H9 (cell line): ENCODE measurements at regions not wholly inside any gene's neighbourhood (a gene's known extent, or its start where the extent isn't known, plus 50 kb on each side); places are given as distances from the start of the nearest gene placed in this dataset.

Experiments used
- DNase-seq: peaks from one replicate; pipeline ENCODE4 v3.0.0-alpha.2; 2017
- H2AFZ ChIP-seq: one replicate; pipeline ENCODE4 v1.6.1; 2013; ENCODE audit warnings: mild to moderate bottlenecking, low read length, control low read depth, moderate library complexity
- H2AK5ac ChIP-seq: 2 replicates; pipeline ENCODE4 v1.6.1; 2013; ENCODE audit warnings: low read length, control low read depth, mixed read lengths; ENCODE audit not compliant: insufficient read length
- H2BK120ac ChIP-seq: one replicate; pipeline ENCODE4 v1.6.1; 2013; ENCODE audit warnings: low read depth, mild to moderate bottlenecking, low read length, control low read depth, inconsistent platforms; ENCODE audit not compliant: poor library complexity, severe bottlenecking
- H2BK12ac ChIP-seq: 2 replicates; pipeline ENCODE4 v1.6.1; 2013; ENCODE audit warnings: low read length, control low read depth, mixed read lengths, low read depth; ENCODE audit not compliant: insufficient read length
- H2BK15ac ChIP-seq: 2 replicates; pipeline ENCODE4 v1.6.1; 2013; ENCODE audit warnings: low read depth, low read length, control low read depth
- H2BK20ac ChIP-seq: one replicate; pipeline ENCODE4 v1.6.1; 2013; ENCODE audit warnings: low read depth, mild to moderate bottlenecking, low read length, control low read depth, inconsistent platforms; ENCODE audit not compliant: poor library complexity, severe bottlenecking
- H2BK5ac ChIP-seq: 2 replicates; pipeline ENCODE4 v1.6.1; 2013; ENCODE audit warnings: low read length, control low read depth, mixed read lengths; ENCODE audit not compliant: insufficient read length
- H3K14ac ChIP-seq: 2 replicates; pipeline ENCODE4 v1.6.1; 2013; ENCODE audit warnings: low read length, control low read depth; ENCODE audit not compliant: insufficient read depth
- H3K18ac ChIP-seq: 2 replicates; pipeline ENCODE4 v1.6.1; 2013; ENCODE audit warnings: low read depth, mild to moderate bottlenecking, mixed read lengths, low read length, control low read depth; ENCODE audit not compliant: insufficient read length
- H3K23ac ChIP-seq: 2 replicates; pipeline ENCODE4 v1.6.1; 2013; ENCODE audit warnings: low read length, control low read depth, mixed read lengths, low read depth; ENCODE audit not compliant: insufficient read length
- H3K23me2 ChIP-seq: 2 replicates; pipeline ENCODE4 v1.6.1; 2013; ENCODE audit warnings: low read depth, mild to moderate bottlenecking, mixed read lengths, low read length, control low read depth; ENCODE audit not compliant: insufficient read length, poor library complexity, severe bottlenecking
- H3K27ac ChIP-seq: 2 replicates; pipeline ENCODE4 v1.5.1; 2013; ENCODE audit warnings: low read length, control low read depth, mixed read lengths, low read depth; ENCODE audit not compliant: insufficient read length
- H3K27me3 ChIP-seq: 2 replicates; pipeline ENCODE4 v1.6.1; 2013; ENCODE audit warnings: low read length, control low read depth, inconsistent platforms; ENCODE audit not compliant: insufficient read depth
- H3K4ac ChIP-seq: 2 replicates; pipeline ENCODE4 v1.6.1; 2013; ENCODE audit warnings: low read depth, mild to moderate bottlenecking, control low read depth, inconsistent platforms, low read length, moderate library complexity
- H3K4me1 ChIP-seq: 2 replicates; pipeline ENCODE4 v1.6.1; 2013; ENCODE audit warnings: low read length, control low read depth, inconsistent platforms; ENCODE audit not compliant: insufficient read depth
- H3K4me2 ChIP-seq: 2 replicates; pipeline ENCODE4 v1.6.1; 2013; ENCODE audit warnings: low read length, control low read depth, mixed read lengths; ENCODE audit not compliant: insufficient read length, insufficient read depth
- H3K56ac ChIP-seq: 2 replicates; pipeline ENCODE4 v1.6.1; 2013; ENCODE audit warnings: low read depth, mild to moderate bottlenecking, mixed read lengths, low read length, control low read depth; ENCODE audit not compliant: insufficient read length
- H3K79me1 ChIP-seq: 2 replicates; pipeline ENCODE4 v1.6.1; 2013; ENCODE audit warnings: low read depth, mild to moderate bottlenecking, moderate library complexity, low read length, control low read depth, inconsistent platforms; ENCODE audit not compliant: insufficient read depth, poor library complexity, severe bottlenecking
- H3K79me2 ChIP-seq: 2 replicates; pipeline ENCODE4 v1.6.1; 2013; ENCODE audit warnings: low read length, control low read depth, inconsistent platforms; ENCODE audit not compliant: insufficient read depth
- H3K9ac ChIP-seq: 2 replicates; pipeline ENCODE4 v1.6.1; 2013; ENCODE audit warnings: low read length, control low read depth, mixed read lengths; ENCODE audit not compliant: insufficient read length; ENCODE audit errors: extremely low read depth
- H3K9me3 ChIP-seq: one replicate; pipeline ENCODE4 v1.6.1; 2013; ENCODE audit warnings: low read depth, low read length, inconsistent platforms; ENCODE audit not compliant: control insufficient read depth
- H3T11ph ChIP-seq: one replicate; pipeline ENCODE4 v1.6.1; 2013; ENCODE audit warnings: mild to moderate bottlenecking, low read length, control low read depth, inconsistent platforms
- H4K20me1 ChIP-seq: one replicate; pipeline ENCODE4 v1.6.1; 2013; ENCODE audit not compliant: control insufficient read depth, insufficient read length, insufficient read depth
- H4K5ac ChIP-seq: 2 replicates; pipeline ENCODE4 v1.6.1; 2013; ENCODE audit warnings: low read depth, mild to moderate bottlenecking, mixed read lengths, low read length, control low read depth; ENCODE audit not compliant: insufficient read length
- H4K8ac ChIP-seq: replicated peaks from 2 replicates; pipeline ENCODE4 v1.6.1; 2013; ENCODE audit warnings: low read length, control low read depth, mixed read lengths, low read depth; ENCODE audit not compliant: insufficient read length
- H4K91ac ChIP-seq: 2 replicates; pipeline ENCODE4 v1.6.1; 2013; ENCODE audit warnings: low read depth, mild to moderate bottlenecking, moderate library complexity, mixed read lengths, low read length, control low read depth; ENCODE audit not compliant: insufficient read length
- H3K27ac Mint-ChIP-seq, 3 experiments: 2 replicates in 2 of 3; 3 replicates in 1 of 3; pipeline ENCODE4 v1.8.0; 2020 to 2021; ENCODE audit warnings: mixed read lengths in 3 of 3, mild to moderate bottlenecking in 1 of 3, moderate library complexity in 1 of 3
- H3K27me3 Mint-ChIP-seq: 2 replicates; pipeline ENCODE4 v1.8.0; 2021; ENCODE audit warnings: low read depth, mild to moderate bottlenecking, moderate library complexity, mixed read lengths
- H3K36me3 Mint-ChIP-seq, 3 experiments: 2 replicates in 2 of 3; 3 replicates in 1 of 3; pipeline ENCODE4 v1.8.0; 2020 to 2021; ENCODE audit warnings: low read depth in 3 of 3, mixed read lengths in 3 of 3; ENCODE audit not compliant: insufficient read depth in 1 of 3
- H3K4me1 Mint-ChIP-seq, 2 experiments: 2 replicates each; pipeline ENCODE4 v1.8.0; 2020; ENCODE audit warnings: mixed read lengths in 2 of 2
- H3K4me3 Mint-ChIP-seq, 2 experiments: 2 replicates in 1 of 2; 3 replicates in 1 of 2; pipeline ENCODE4 v1.8.0; 2020 to 2021; ENCODE audit warnings: mild to moderate bottlenecking in 2 of 2, mixed read lengths in 2 of 2, moderate library complexity in 1 of 2
- H3K9me3 Mint-ChIP-seq, 2 experiments: 2 replicates in 1 of 2; 3 replicates in 1 of 2; pipeline ENCODE4 v1.8.0; 2020; ENCODE audit warnings: mild to moderate bottlenecking in 2 of 2, mixed read lengths in 2 of 2, moderate library complexity in 1 of 2
- WGBS: extraction: QIAGEN DNeasy Blood & Tissue Kit; methylation state at CpG from one replicate; pipeline ENCODE4 v1.1.7; 2013; ENCODE audit warnings: missing lambda C conversion rate, low lambda C conversion rate, mixed read lengths; ENCODE audit not compliant: insufficient read length; ENCODE audit errors: extremely low coverage; 5-methylcytosine and 5-hydroxymethylcytosine counted together
- TF ChIP-seq, protein P1 (sequence below): fragments of 200-600 bp; sonication (generic); conservative IDR thresholded peaks from 3 replicates; pipeline ENCODE4 v1.8.0; 2021; ENCODE audit warnings: antibody characterized with exemption, mild to moderate bottlenecking

DNA sequence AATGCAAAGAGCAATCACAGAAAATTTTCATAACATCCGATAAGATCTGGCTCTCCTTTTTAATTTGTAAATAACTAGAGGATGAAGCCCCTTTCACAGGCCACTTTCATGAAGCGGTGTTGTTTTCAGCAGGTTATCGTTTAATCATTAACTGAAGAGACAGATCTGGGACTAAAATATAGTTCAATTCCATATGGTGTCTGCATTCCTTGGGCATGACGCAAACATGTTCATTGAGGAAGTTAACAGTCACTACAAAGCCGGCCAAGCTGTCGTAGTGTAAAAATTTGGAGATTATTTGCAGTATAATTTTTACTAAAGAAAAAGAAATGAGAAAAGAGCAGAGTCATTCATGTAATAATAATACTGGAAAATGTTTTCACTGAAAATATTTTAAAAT, 565.2 kb upstream of the ADAMTS5 start:
- H3K23ac ChIP-seq: no peak overlapping the region
- H4K20me1 ChIP-seq: no peaks in the 10 kb centered on the region
- no peak overlapping the region for H3K9ac ChIP-seq
- H3K14ac ChIP-seq: no peak overlapping the region
- no peak overlapping the region for H2BK20ac ChIP-seq
- H3T11ph ChIP-seq: no peak overlapping the region
- H3K9me3 Mint-ChIP-seq: no peaks in the 10 kb centered on the region
- H3K56ac ChIP-seq: no peak overlapping the region
- H2BK5ac ChIP-seq: no peak overlapping the region
- H4K91ac ChIP-seq: no peak overlapping the region
- H3K4me3 Mint-ChIP-seq: no peak overlapping the region
- DNase-seq: no peak
- H3K79me2 ChIP-seq: no peaks in the 10 kb centered on the region
- H3K23me2 ChIP-seq: no peaks in the 10 kb centered on the region
- H2AK5ac ChIP-seq: no peak overlapping the region
- WGBS: no CpG with 5 or more reads among the region's 6 CpGs
- no peak overlapping the region for H3K18ac ChIP-seq
- H3K27me3 ChIP-seq: no peaks in the 10 kb centered on the region
- H3K9me3 ChIP-seq: no peaks in the 10 kb centered on the region
- H2AFZ ChIP-seq: no peak overlapping the region
- H2BK15ac ChIP-seq: no peak overlapping the region
- no peak overlapping the region for H2BK12ac ChIP-seq
- H3K36me3 Mint-ChIP-seq: no peaks in the 10 kb centered on the region
- H3K4me2 ChIP-seq: no peak overlapping the region
- H3K27ac ChIP-seq: no peak overlapping the region
- H3K4ac ChIP-seq: no peak overlapping the region
- H3K4me1 ChIP-seq: no peaks in the 10 kb centered on the region
- H4K5ac ChIP-seq: no peak overlapping the region
- no peaks in the 10 kb centered on the region for H3K27me3 Mint-ChIP-seq
- no peaks in the 10 kb centered on the region for H3K4me1 Mint-ChIP-seq
- H2BK120ac ChIP-seq: no peak overlapping the region
- H4K8ac ChIP-seq: no peak overlapping the region
- TF ChIP-seq, protein P1, sequence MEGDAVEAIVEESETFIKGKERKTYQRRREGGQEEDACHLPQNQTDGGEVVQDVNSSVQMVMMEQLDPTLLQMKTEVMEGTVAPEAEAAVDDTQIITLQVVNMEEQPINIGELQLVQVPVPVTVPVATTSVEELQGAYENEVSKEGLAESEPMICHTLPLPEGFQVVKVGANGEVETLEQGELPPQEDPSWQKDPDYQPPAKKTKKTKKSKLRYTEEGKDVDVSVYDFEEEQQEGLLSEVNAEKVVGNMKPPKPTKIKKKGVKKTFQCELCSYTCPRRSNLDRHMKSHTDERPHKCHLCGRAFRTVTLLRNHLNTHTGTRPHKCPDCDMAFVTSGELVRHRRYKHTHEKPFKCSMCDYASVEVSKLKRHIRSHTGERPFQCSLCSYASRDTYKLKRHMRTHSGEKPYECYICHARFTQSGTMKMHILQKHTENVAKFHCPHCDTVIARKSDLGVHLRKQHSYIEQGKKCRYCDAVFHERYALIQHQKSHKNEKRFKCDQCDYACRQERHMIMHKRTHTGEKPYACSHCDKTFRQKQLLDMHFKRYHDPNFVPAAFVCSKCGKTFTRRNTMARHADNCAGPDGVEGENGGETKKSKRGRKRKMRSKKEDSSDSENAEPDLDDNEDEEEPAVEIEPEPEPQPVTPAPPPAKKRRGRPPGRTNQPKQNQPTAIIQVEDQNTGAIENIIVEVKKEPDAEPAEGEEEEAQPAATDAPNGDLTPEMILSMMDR: no peak
- no peak overlapping the region for H3K27ac Mint-ChIP-seq
- no peaks in the 10 kb centered on the region for H3K79me1 ChIP-seq
